ENCODE measurements at regions not wholly inside any gene's neighbourhood (a gene's known extent, or its start where the extent isn't known, plus 50 kb on each side); places are given as distances from the start of the nearest gene placed in this dataset.

DNA sequence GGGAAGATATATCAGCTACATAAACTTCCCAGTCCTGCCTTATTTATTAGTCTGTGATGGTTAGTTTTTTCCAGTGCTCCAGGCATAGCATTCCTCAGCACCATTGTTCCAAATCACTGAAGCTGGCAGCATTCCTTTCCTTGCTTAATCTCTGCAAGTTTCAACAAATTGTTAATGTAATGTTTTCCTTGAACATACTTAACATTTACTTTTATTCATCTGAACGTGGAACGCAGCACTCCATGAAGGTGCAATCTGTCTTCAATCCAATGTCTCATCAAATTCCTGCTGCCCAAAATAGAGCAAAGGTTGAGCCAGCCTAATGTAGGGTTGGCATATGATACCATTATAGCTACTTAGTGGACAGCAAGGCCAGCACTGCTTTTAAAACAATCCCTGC is 441.1 kb upstream of the RBFOX1 start:
- BruUV-seq (replicated peaks) = no TSS peak
- Histone ChIP-seq H3K4me3 (replicated peaks in 1 of 2; ENCODE audit: low read depth in 1 of 2, low read length in 2 of 2) (no peak overlapping the region), H3K9me3 (ENCODE audit: control insufficient read depth in 1 of 2, insufficient read depth in 1 of 2, low read depth in 1 of 2, low read length in 2 of 2) (no peaks in the 10 kb centered on the region), H3K27me3 (ENCODE audit: insufficient read depth, low read length) (no peaks in the 10 kb centered on the region), H3K27ac (ENCODE audit: low read depth, low read length) (no peak overlapping the region), H3K4me1 (ENCODE audit: control insufficient read depth in 1 of 2, insufficient read depth in 2 of 2, low read length in 2 of 2) (no peaks in the 10 kb centered on the region), H3K79me2 (ENCODE audit: insufficient read depth, low read length) (no peaks in the 10 kb centered on the region), H4K20me1 (ENCODE audit: insufficient read depth) (no peaks in the 10 kb centered on the region), H3K9ac (ENCODE audit: low read length) (no peak overlapping the region), H3K4me2 (ENCODE audit: low read length) (no peak overlapping the region), H2AFZ (ENCODE audit: low read depth, low read length, poor library complexity, severe bottlenecking) (no peak overlapping the region), H3K36me3 (ENCODE audit: control insufficient read depth in 1 of 2, insufficient read depth in 2 of 2, low read length in 2 of 2) (no peaks in the 10 kb centered on the region), H3K9me2 (ENCODE audit: insufficient read depth) (no peaks in the 10 kb centered on the region)
- TF ChIP-seq TCF7L2 (IDR thresholded peaks at IDR 0.05; ENCODE audit: borderline replicate concordance, extremely low read depth, insufficient read depth, insufficient read length) = no peak
- no peak for TF ChIP-seq EGR1 (IDR thresholded peaks at IDR 0.05; ENCODE audit: low read depth)
- ChIA-PET POLR2A (no interaction called here), CTCF (no interaction called here), RAD21 (ENCODE audit: low non-redundant PET in 1 of 2, low total read pairs in 2 of 2, uncharacterized antibody in 2 of 2, unreplicated experiment in 2 of 2) (no interaction called here)
- no peak for ATAC-seq
- intact Hi-C loops (cut with micrococcal nuclease) = no loop called here
- DNase-seq (ENCODE audit: low read depth, low spot score) = no peak

GRCh38 chr16:6888531-6888930 is 444.1 kb upstream of the RBFOX1 start:
- Histone ChIP-seq H2AFZ (ENCODE audit: low read depth, low read length, poor library complexity, severe bottlenecking) (no peak overlapping the region), H3K4me1 (ENCODE audit: control insufficient read depth in 1 of 2, insufficient read depth in 2 of 2, low read length in 2 of 2) (no peaks in the 10 kb centered on the region), H3K9me3 (ENCODE audit: control insufficient read depth in 1 of 2, insufficient read depth in 1 of 2, low read depth in 1 of 2, low read length in 2 of 2) (no peaks in the 10 kb centered on the region), H3K4me3 (replicated peaks in 1 of 2; ENCODE audit: low read depth in 1 of 2, low read length in 2 of 2) (no peak overlapping the region), H3K36me3 (ENCODE audit: control insufficient read depth in 1 of 2, insufficient read depth in 2 of 2, low read length in 2 of 2) (no peaks in the 10 kb centered on the region), H3K4me2 (ENCODE audit: low read length) (no peak overlapping the region), H3K27ac (ENCODE audit: low read depth, low read length) (no peak overlapping the region), H3K79me2 (ENCODE audit: insufficient read depth, low read length) (no peaks in the 10 kb centered on the region), H3K9ac (ENCODE audit: low read length) (no peak overlapping the region), H4K20me1 (ENCODE audit: insufficient read depth) (no peaks in the 10 kb centered on the region), H3K27me3 (ENCODE audit: insufficient read depth, low read length) (no peaks in the 10 kb centered on the region), H3K9me2 (ENCODE audit: insufficient read depth) (no peaks in the 10 kb centered on the region)
- TF ChIP-seq JUND (IDR thresholded peaks at IDR 0.05) (no peak), POLR2AphosphoS5 (IDR thresholded peaks at IDR 0.05; ENCODE audit: low read depth, low read length) (no peak), SRF (IDR thresholded peaks at IDR 0.05; ENCODE audit: low read depth) (no peak), EZH2phosphoT487 (IDR thresholded peaks at IDR 0.05; ENCODE audit: borderline replicate concordance) (no peak), ELF1 (IDR thresholded peaks at IDR 0.05; ENCODE audit: borderline replicate concordance, low read depth) (no peak), RAD21 (IDR thresholded peaks at IDR 0.05; ENCODE audit: low read depth) (no peak), EGR1 (IDR thresholded peaks at IDR 0.05; ENCODE audit: low read depth) (no peak), ZBTB33 (IDR thresholded peaks at IDR 0.05; ENCODE audit: extremely low read depth, insufficient replicate concordance, low read length) (no peak), CBX3 (IDR thresholded peaks at IDR 0.05; ENCODE audit: low read depth) (no peak), CEBPB (IDR thresholded peaks at IDR 0.05; ENCODE audit: low read depth) (no peak), SP1 (IDR thresholded peaks at IDR 0.05; ENCODE audit: low read depth) (no peak)
- TF ChIP-seq, protein P1, sequence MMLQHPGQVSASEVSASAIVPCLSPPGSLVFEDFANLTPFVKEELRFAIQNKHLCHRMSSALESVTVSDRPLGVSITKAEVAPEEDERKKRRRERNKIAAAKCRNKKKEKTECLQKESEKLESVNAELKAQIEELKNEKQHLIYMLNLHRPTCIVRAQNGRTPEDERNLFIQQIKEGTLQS (IDR thresholded peaks at IDR 0.05) = no peak
- TF ChIP-seq, protein P2, sequence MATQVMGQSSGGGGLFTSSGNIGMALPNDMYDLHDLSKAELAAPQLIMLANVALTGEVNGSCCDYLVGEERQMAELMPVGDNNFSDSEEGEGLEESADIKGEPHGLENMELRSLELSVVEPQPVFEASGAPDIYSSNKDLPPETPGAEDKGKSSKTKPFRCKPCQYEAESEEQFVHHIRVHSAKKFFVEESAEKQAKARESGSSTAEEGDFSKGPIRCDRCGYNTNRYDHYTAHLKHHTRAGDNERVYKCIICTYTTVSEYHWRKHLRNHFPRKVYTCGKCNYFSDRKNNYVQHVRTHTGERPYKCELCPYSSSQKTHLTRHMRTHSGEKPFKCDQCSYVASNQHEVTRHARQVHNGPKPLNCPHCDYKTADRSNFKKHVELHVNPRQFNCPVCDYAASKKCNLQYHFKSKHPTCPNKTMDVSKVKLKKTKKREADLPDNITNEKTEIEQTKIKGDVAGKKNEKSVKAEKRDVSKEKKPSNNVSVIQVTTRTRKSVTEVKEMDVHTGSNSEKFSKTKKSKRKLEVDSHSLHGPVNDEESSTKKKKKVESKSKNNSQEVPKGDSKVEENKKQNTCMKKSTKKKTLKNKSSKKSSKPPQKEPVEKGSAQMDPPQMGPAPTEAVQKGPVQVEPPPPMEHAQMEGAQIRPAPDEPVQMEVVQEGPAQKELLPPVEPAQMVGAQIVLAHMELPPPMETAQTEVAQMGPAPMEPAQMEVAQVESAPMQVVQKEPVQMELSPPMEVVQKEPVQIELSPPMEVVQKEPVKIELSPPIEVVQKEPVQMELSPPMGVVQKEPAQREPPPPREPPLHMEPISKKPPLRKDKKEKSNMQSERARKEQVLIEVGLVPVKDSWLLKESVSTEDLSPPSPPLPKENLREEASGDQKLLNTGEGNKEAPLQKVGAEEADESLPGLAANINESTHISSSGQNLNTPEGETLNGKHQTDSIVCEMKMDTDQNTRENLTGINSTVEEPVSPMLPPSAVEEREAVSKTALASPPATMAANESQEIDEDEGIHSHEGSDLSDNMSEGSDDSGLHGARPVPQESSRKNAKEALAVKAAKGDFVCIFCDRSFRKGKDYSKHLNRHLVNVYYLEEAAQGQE (IDR thresholded peaks at IDR 0.05; ENCODE audit: low read depth) = no peak
- RAD21 ChIA-PET (ENCODE audit: low non-redundant PET in 1 of 2, low total read pairs in 2 of 2, uncharacterized antibody in 2 of 2, unreplicated experiment in 2 of 2) = no interaction called here
- ATAC-seq (no peak), DNase-seq (ENCODE audit: low read depth, low spot score) (no peak)
- intact Hi-C loops (cut with micrococcal nuclease) = no loop called here
- CTCF ChIA-PET = no interaction called here
- POLR2A ChIA-PET = no interaction called here
- no TSS peak for BruUV-seq (replicated peaks)
